ENCODE measurements at regions not wholly inside any gene's neighbourhood (a gene's known extent, or its start where the extent isn't known, plus 50 kb on each side); places are given as distances from the start of the nearest gene placed in this dataset.

GRCh38 chr3:76131396-76132153 lies 346.2 kb upstream of the ZNF717 start:
- no peaks in the 10 kb centered on the region for H4K20me1 ChIP-seq (ENCODE audit: insufficient read depth, low read length)
- no peaks in the 10 kb centered on the region for H3F3A ChIP-seq (ENCODE audit: insufficient read depth, low read length)
- H3K4me3 ChIP-seq (ENCODE audit: low read length) = no peak overlapping the region
- H3K9me2 ChIP-seq (replicated peaks; ENCODE audit: insufficient read depth, low read length) = no peaks in the 10 kb centered on the region
- H3K4me2 ChIP-seq (ENCODE audit: low read depth, low read length) = no peak overlapping the region
- no peaks in the 10 kb centered on the region for H3K36me3 ChIP-seq (replicated peaks; ENCODE audit: insufficient read depth, low read length)
- no peak overlapping the region for H3K27ac ChIP-seq (ENCODE audit: low read length)
- no peaks in the 10 kb centered on the region for H3K79me2 ChIP-seq (ENCODE audit: low read length)
- no peaks in the 10 kb centered on the region for H3K27me3 ChIP-seq (replicated peaks; ENCODE audit: insufficient read depth, low read length)
- no peak overlapping the region for H3K9ac ChIP-seq (ENCODE audit: low read length)
- no peaks in the 10 kb centered on the region for H3K9me3 ChIP-seq (replicated peaks; ENCODE audit: insufficient read depth, low read length)
- H2AFZ ChIP-seq (ENCODE audit: low read length) = no peak overlapping the region
- no peaks in the 10 kb centered on the region for H3K4me1 ChIP-seq (ENCODE audit: low read length)
- TF ChIP-seq CTCF (IDR thresholded peaks at IDR 0.05; ENCODE audit: low read length) = no peak
- TF ChIP-seq EZH2phosphoT487 (IDR thresholded peaks at IDR 0.05; ENCODE audit: low read length) = no peak
- TF ChIP-seq EZH2 (optimal IDR thresholded peaks at IDR 0.05; ENCODE audit: low read depth, low read length) = no peak
- no peak for DNase-seq

GRCh38 chr3:76132154-76132470 lies 346.8 kb upstream of the ZNF717 start:
- no peak overlapping the region for H2AFZ ChIP-seq (ENCODE audit: low read length)
- TF ChIP-seq CTCF (IDR thresholded peaks at IDR 0.05; ENCODE audit: low read length) (no peak), EZH2 (optimal IDR thresholded peaks at IDR 0.05; ENCODE audit: low read depth, low read length) (no peak), EZH2phosphoT487 (IDR thresholded peaks at IDR 0.05; ENCODE audit: low read length) (no peak)
- H3K9ac ChIP-seq (ENCODE audit: low read length) = no peak overlapping the region

GRCh38 chr3:76134166-76134565 lies 348.8 kb upstream of the ZNF717 start:
- H2AFZ ChIP-seq (ENCODE audit: low read length) = no peak overlapping the region
- H3K4me3 ChIP-seq (ENCODE audit: low read length) = no peak overlapping the region
- H3K4me2 ChIP-seq (ENCODE audit: low read depth, low read length) = no peak overlapping the region
- no peak overlapping the region for H3K9ac ChIP-seq (ENCODE audit: low read length)
- no peaks in the 10 kb centered on the region for H3K9me3 ChIP-seq (replicated peaks; ENCODE audit: insufficient read depth, low read length)
- no peak for DNase-seq
- no peaks in the 10 kb centered on the region for H3F3A ChIP-seq (ENCODE audit: insufficient read depth, low read length)
- H4K20me1 ChIP-seq (ENCODE audit: insufficient read depth, low read length) = no peaks in the 10 kb centered on the region
- H3K36me3 ChIP-seq (replicated peaks; ENCODE audit: insufficient read depth, low read length) = no peaks in the 10 kb centered on the region
- no peaks in the 10 kb centered on the region for H3K4me1 ChIP-seq (ENCODE audit: low read length)
- no peaks in the 10 kb centered on the region for H3K27me3 ChIP-seq (replicated peaks; ENCODE audit: insufficient read depth, low read length)
- no peaks in the 10 kb centered on the region for H3K9me2 ChIP-seq (replicated peaks; ENCODE audit: insufficient read depth, low read length)
- no peaks in the 10 kb centered on the region for H3K79me2 ChIP-seq (ENCODE audit: low read length)
- no peak overlapping the region for H3K27ac ChIP-seq (ENCODE audit: low read length)
- TF ChIP-seq EZH2 (optimal IDR thresholded peaks at IDR 0.05; ENCODE audit: low read depth, low read length) = no peak
- no peak for TF ChIP-seq EZH2phosphoT487 (IDR thresholded peaks at IDR 0.05; ENCODE audit: low read length)

More at GRCh38 chr3:76132154-76132470, 346.8 kb upstream of the ZNF717 start:
- H3F3A ChIP-seq (ENCODE audit: insufficient read depth, low read length) = no peaks in the 10 kb centered on the region
- DNase-seq = no peak
- no peaks in the 10 kb centered on the region for H3K79me2 ChIP-seq (ENCODE audit: low read length)
- no peaks in the 10 kb centered on the region for H3K9me2 ChIP-seq (replicated peaks; ENCODE audit: insufficient read depth, low read length)
- H3K4me2 ChIP-seq (ENCODE audit: low read depth, low read length) = no peak overlapping the region
- H3K4me3 ChIP-seq (ENCODE audit: low read length) = no peak overlapping the region
- no peaks in the 10 kb centered on the region for H3K9me3 ChIP-seq (replicated peaks; ENCODE audit: insufficient read depth, low read length)
- no peak overlapping the region for H3K27ac ChIP-seq (ENCODE audit: low read length)
- H4K20me1 ChIP-seq (ENCODE audit: insufficient read depth, low read length) = no peaks in the 10 kb centered on the region
- H3K4me1 ChIP-seq (ENCODE audit: low read length) = no peaks in the 10 kb centered on the region
- no peaks in the 10 kb centered on the region for H3K27me3 ChIP-seq (replicated peaks; ENCODE audit: insufficient read depth, low read length)
- no peaks in the 10 kb centered on the region for H3K36me3 ChIP-seq (replicated peaks; ENCODE audit: insufficient read depth, low read length)

- no peak overlapping the region for H3K4me2 ChIP-seq (ENCODE audit: low read depth, low read length)
- no peak overlapping the region for H2AFZ ChIP-seq (ENCODE audit: low read length)
- no peaks in the 10 kb centered on the region for H3K9me3 ChIP-seq (replicated peaks; ENCODE audit: insufficient read depth, low read length)
- H3K27ac ChIP-seq (ENCODE audit: low read length) = no peak overlapping the region
- H3F3A ChIP-seq (ENCODE audit: insufficient read depth, low read length) = no peaks in the 10 kb centered on the region
- H4K20me1 ChIP-seq (ENCODE audit: insufficient read depth, low read length) = no peaks in the 10 kb centered on the region
- H3K27me3 ChIP-seq (replicated peaks; ENCODE audit: insufficient read depth, low read length) = no peaks in the 10 kb centered on the region
- H3K9ac ChIP-seq (ENCODE audit: low read length) = no peak overlapping the region
- H3K36me3 ChIP-seq (replicated peaks; ENCODE audit: insufficient read depth, low read length) = no peaks in the 10 kb centered on the region
- TF ChIP-seq CTCF (IDR thresholded peaks at IDR 0.05; ENCODE audit: low read length) = no peak
- TF ChIP-seq EZH2 (optimal IDR thresholded peaks at IDR 0.05; ENCODE audit: low read depth, low read length) = no peak
- no peak for TF ChIP-seq EZH2phosphoT487 (IDR thresholded peaks at IDR 0.05; ENCODE audit: low read length)
- H3K9me2 ChIP-seq (replicated peaks; ENCODE audit: insufficient read depth, low read length) = no peaks in the 10 kb centered on the region
- no peak overlapping the region for H3K4me3 ChIP-seq (ENCODE audit: low read length)
- H3K4me1 ChIP-seq (ENCODE audit: low read length) = no peaks in the 10 kb centered on the region
- no peaks in the 10 kb centered on the region for H3K79me2 ChIP-seq (ENCODE audit: low read length)
- no peak for DNase-seq
These were observed 353.6 kb upstream of the ZNF717 start for GRCh38 chr3:76138921-76139320.
